NCI-H2171 (cell line): ENCODE measurements at regions not wholly inside any gene's neighbourhood (a gene's known extent, or its start where the extent isn't known, plus 50 kb on each side); places are given as distances from the start of the nearest gene placed in this dataset.

Experiments used
- DNase-seq: peaks from one replicate; lab custom pipeline; 2025; lab: John Stamatoyannopoulos, UW

DNA sequence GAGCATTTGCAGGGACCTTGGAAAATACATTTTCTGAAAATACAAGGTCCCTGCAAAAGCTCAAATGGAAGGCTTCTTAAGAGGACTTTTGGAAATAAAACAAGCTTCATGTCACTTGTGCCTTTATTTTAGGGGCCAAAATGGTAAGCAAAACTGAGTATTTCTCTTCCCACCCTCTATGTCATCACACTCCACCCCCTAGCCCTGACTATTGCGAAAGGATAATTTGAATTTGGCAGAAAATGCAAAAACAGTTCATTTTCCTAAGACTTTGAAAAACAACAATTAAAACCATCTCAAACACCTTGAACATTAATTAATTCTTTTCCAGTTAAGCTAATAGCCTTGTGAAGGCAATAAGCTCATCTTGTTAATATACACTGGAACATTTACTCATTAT is 201.7 kb downstream of the TM2D1 start:
- no peak for DNase-seq

DNA sequence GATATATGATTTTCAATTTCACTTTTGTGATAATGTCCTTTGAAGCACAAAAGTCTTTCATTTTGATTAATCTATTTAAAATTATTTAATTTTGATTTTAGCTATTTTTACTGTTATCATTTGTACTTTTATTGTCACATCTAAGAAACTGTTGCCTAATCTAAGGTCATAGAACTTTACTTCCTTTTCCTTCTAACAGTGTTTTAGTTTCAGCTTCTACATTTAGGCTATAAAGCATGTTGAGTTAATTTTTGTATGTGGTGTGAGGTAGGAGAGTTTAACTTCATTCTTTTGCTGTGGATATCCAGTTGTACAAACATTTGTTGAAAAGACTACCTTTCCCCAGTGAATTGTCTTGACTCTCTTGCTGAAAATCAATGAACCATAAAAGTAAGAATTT is 204.5 kb downstream of the TM2D1 start:
- DNase-seq, result no peak

DNA sequence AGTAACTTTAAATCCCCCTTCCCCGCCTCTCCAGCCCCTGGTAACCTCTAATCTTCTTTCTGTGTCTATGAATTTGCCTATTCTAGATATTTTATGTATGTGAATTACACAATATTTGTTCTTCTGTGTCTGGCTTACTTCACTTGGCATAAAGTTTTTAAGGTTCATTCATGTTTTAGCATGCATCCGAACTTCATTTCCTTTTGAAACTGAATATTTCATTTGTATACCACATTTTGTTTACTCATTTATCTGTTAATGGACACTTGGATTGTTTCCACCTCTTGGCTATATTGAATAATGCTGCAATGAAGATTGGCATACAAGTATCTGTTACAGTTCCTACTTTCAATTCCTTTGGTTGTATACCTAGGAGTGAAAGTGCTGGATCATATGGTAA is 205.3 kb downstream of the TM2D1 start:
- no peak for DNase-seq

DNA sequence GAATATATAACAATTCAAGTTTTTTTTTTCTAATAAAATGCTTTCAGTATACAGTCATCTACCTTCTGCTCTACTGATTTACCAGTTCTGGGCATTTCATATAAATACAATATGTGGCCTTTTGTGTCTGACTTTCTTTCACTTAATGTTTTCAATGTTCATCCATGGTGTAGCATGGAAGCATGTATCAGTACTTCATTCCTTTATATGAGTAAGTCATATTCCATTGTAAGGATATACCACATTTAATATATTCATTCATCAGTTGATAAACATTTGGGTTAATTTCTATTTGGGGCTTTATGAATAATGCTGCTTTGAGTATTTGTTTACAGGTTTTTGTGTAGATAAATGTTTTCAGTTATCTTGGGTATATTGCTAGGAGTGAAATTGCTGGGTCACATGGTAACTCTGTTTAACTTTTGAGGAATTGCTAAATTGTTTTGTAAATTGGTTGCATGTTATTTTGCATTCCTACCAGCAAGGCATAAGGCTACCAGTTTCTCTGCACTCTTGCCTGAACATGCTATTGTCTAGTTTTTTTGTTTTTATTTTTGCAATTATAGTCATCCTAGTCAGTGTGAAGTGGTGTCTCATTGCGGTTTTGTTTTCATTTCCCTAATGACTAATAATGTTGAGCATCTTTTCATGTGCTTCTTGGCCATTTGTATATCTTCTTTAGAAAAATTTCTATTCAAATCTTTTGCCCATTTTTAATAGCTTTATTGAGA is 206.1 kb downstream of the TM2D1 start:
- no peak for DNase-seq

DNA sequence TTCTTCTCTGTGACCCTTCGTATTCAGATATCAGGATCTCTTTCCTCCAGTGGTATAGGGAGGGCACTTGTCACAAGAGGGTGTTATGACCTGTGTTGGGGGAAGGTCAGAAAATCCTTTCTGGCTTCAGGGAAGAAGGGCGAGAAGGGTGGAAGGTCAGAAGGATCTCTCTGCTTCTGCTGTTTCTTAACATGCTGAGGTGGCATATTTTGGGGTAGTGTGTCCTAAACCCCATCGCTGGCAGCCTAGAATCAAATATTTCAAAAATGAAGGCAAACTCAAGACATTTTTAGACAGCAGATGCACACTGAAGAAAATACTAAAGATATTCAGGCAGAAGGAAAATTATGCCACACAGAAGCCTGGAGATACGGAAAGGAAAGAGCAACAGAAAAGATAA is 207.6 kb downstream of the TM2D1 start:
- DNase-seq, result no peak

DNA sequence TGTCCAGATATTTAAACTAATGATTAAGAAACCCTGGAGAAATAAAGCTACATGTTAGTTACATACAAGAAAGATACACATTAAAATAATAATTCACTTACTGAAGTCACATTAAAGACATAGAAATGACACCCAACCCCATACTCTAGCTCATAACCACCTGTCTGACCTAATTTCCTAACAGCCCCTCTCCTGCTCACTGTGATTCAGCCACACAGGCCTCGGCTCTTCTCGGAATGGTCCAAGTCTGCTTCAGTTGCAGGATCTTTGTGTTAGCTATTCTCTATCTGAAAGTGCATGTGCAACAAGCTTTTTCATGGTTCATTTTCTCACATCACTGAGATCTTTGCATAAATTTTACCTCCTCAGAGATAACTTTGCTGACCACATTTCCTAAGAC is 209.8 kb downstream of the TM2D1 start:
- no peak for DNase-seq
